ENCODE measurements at regions not wholly inside any gene's neighbourhood (a gene's known extent, or its start where the extent isn't known, plus 50 kb on each side); places are given as distances from the start of the nearest gene placed in this dataset.

DNA sequence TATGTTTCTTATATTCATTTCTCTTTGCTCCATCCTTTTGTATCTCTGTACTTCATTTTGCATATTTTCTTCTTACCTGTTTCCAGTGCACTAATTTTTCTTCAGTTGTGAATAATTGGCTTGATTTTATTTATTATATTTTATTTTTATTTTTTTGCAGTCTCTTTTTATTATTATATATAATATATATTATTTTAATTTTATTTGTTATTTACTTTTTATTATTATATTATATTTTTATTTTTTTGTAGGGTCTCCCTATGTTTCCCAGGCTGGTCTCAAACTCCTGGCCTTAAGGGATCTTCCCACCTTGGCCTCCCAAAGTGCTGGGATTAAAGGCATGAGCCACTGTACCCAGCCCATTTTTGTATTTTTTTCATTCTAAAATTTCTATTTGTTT lies 213.1 kb upstream of the TSC22D2 start:
- Mint-ChIP-seq H3K27me3 (ENCODE audit: low read depth) (no peaks in the 10 kb centered on the region), H3K4me1 (ENCODE audit: low read depth) (peaks cover 7% of the 10 kb centered on the region), H3K9me3 (ENCODE audit: low read depth) (peaks cover 4% of the 10 kb centered on the region), H3K4me3 (ENCODE audit: unreplicated experiment) (no peak overlapping the region), H3K36me3 (ENCODE audit: low read depth) (no peaks in the 10 kb centered on the region), H3K27ac (ENCODE audit: unreplicated experiment) (no peak overlapping the region)
- no peak for DNase-seq (ENCODE audit: low spot score)
- no peak for TF ChIP-seq CTCF (IDR thresholded peaks at IDR 0.05)

DNA sequence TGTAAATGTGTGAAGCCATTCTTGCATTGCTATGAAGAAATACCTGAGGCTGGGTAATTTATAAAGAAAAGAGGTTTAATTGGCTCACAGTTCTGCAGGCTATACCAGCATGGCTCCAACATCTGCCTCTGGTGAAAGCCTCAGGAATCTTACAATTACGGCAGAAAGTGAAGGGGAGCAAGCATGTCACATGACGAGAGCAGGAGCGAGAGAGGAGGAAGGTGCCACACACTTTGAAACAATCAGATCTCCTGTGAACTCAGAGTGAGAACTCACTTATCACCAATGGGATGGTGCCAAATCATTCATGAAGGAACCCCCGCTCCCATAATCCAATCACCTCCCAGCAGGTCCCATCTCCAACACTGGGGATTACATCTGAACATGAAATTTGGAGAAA lies 213.6 kb upstream of the TSC22D2 start:
- peaks cover 2% of the 10 kb centered on the region for H3K4me1 Mint-ChIP-seq (ENCODE audit: low read depth)
- peaks cover 2% of the 10 kb centered on the region for H3K36me3 Mint-ChIP-seq (ENCODE audit: low read depth)
- peaks cover 9% of the 10 kb centered on the region for H3K9me3 Mint-ChIP-seq (ENCODE audit: low read depth)
- no peak for DNase-seq (ENCODE audit: low spot score)
- H3K27me3 Mint-ChIP-seq (ENCODE audit: low read depth) = no peaks in the 10 kb centered on the region
- H3K4me3 Mint-ChIP-seq (ENCODE audit: unreplicated experiment) = no peak overlapping the region
- no peak for TF ChIP-seq CTCF (IDR thresholded peaks at IDR 0.05)
- H3K27ac Mint-ChIP-seq (ENCODE audit: unreplicated experiment) = no peak overlapping the region

- no peak overlapping the region for H3K27ac Mint-ChIP-seq (ENCODE audit: unreplicated experiment)
- no peak for DNase-seq (ENCODE audit: low spot score)
- peak; percentile 66 for TF ChIP-seq CTCF (IDR thresholded peaks at IDR 0.05)
These were observed 213.9 kb upstream of the PFN2 start for GRCh38 chr3:150184426-150185071.

GRCh38 chr3:150183678-150184425 lies 213.2 kb upstream of the PFN2 start:
- peaks cover 27% of the 10 kb centered on the region for H3K4me1 Mint-ChIP-seq (ENCODE audit: low read depth)
- peak; percentile 96 for TF ChIP-seq CTCF (IDR thresholded peaks at IDR 0.05)
- H3K9me3 Mint-ChIP-seq (ENCODE audit: low read depth) = peaks cover 23% of the 10 kb centered on the region
- no peak overlapping the region for H3K27ac Mint-ChIP-seq (ENCODE audit: unreplicated experiment)
- no peaks in the 10 kb centered on the region for H3K27me3 Mint-ChIP-seq (ENCODE audit: low read depth)
- H3K36me3 Mint-ChIP-seq (ENCODE audit: low read depth) = peaks cover 5% of the 10 kb centered on the region
- DNase-seq (ENCODE audit: low spot score) = no peak
- no peak overlapping the region for H3K4me3 Mint-ChIP-seq (ENCODE audit: unreplicated experiment)

More at GRCh38 chr3:150184426-150185071, 213.9 kb upstream of the PFN2 start:
- H3K36me3 Mint-ChIP-seq (ENCODE audit: low read depth) = peaks cover 9% of the 10 kb centered on the region
- peaks cover 22% of the 10 kb centered on the region for H3K4me1 Mint-ChIP-seq (ENCODE audit: low read depth)
- H3K4me3 Mint-ChIP-seq (ENCODE audit: unreplicated experiment) = no peak overlapping the region
- no peaks in the 10 kb centered on the region for H3K27me3 Mint-ChIP-seq (ENCODE audit: low read depth)
- peaks cover 30% of the 10 kb centered on the region for H3K9me3 Mint-ChIP-seq (ENCODE audit: low read depth)

DNA sequence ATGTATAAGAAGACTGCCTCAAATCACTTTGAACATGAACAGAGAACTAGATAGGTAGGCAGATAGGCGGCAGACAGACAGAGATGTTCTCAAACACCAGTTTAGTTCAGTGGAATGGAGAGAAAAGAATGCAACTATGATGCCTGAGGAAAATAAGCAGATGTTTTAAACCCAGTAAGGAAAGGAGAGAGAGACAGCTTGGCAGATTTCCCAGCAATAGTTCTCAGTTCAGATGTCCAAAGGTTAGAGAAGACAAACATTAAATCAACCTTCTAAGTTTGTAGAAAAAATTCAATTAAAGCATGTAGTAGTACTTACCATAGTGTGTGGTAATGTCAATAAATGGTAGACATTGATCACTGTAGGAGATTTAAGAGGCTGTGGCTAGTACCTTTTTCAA lies 209.6 kb upstream of the PFN2 start:
- H3K27ac Mint-ChIP-seq (ENCODE audit: unreplicated experiment) = peak overlapping the region; percentile 68
- H3K4me1 Mint-ChIP-seq (ENCODE audit: low read depth) = peaks cover 40% of the 10 kb centered on the region
- no peak for TF ChIP-seq CTCF (IDR thresholded peaks at IDR 0.05)
- H3K36me3 Mint-ChIP-seq (ENCODE audit: low read depth) = peaks cover under 1% of the 10 kb centered on the region
- DNase-seq (ENCODE audit: low spot score) = no peak
- H3K27me3 Mint-ChIP-seq (ENCODE audit: low read depth) = no peaks in the 10 kb centered on the region
- no peak overlapping the region for H3K4me3 Mint-ChIP-seq (ENCODE audit: unreplicated experiment)
- peaks cover 4% of the 10 kb centered on the region for H3K9me3 Mint-ChIP-seq (ENCODE audit: low read depth)

All from chondrocyte (in vitro differentiated cells).